Ovary (tissue), 7 donors: ENCODE measurements at regions not wholly inside any gene's neighbourhood (a gene's known extent, or its start where the extent isn't known, plus 50 kb on each side); places are given as distances from the start of the nearest gene placed in this dataset.

Experiments
- DNase-seq, 5 donors: peaks; one replicate each; pipeline ENCODE4 v3.0.0-alpha.2; 2019 to 2020
- H3K27ac ChIP-seq, 2 donors: fragments of 200-600 bp; one replicate each; pipeline versions ENCODE4 v1.5.1 to v1.8.0; 2019 to 2022
- H3K27me3 ChIP-seq: fragments of 200-600 bp; one replicate; pipeline ENCODE4 v1.8.0; 2022
- H3K36me3 ChIP-seq: fragments of 200-600 bp; sonication (generic); one replicate; pipeline ENCODE4 v1.5.1; 2019
- H3K4me1 ChIP-seq: one replicate; pipeline ENCODE4 v1.8.1; 2013; ENCODE audit warnings: mild to moderate bottlenecking, moderate library complexity; ENCODE audit not compliant: insufficient read depth
- H3K4me3 ChIP-seq: fragments of 200-600 bp; sonication (generic); one replicate; pipeline ENCODE4 v1.5.1; 2017
- H3K9me3 ChIP-seq, 2 donors: fragments of 200-600 bp in 1 of 2; sonication (generic) in 1 of 2; one replicate each; pipeline versions ENCODE4 v1.5.1 to v1.8.1; 2013 to 2019; ENCODE audit warnings: mild to moderate bottlenecking in 1 of 2, moderate library complexity in 1 of 2
- CTCF ChIP-seq, 3 donors: fragments of 450-650 bp in 2 of 3; fragments of 200-600 bp in 1 of 3; IDR thresholded peaks; one replicate each; pipeline versions ENCODE4 v1.5.1 to v1.8.0; 2016 to 2022; ENCODE audit warnings: antibody characterized with exemption in 3 of 3, mild to moderate bottlenecking in 1 of 3
- EP300 ChIP-seq: sonication (generic); formaldehyde crosslinking; IDR thresholded peaks from one replicate; pipeline ENCODE4 v1.6.1; 2017; ENCODE audit warnings: antibody characterized with exemption
- POLR2A ChIP-seq: fragments of 450-650 bp; IDR thresholded peaks from one replicate; pipeline ENCODE4 v1.6.1; 2017; ENCODE audit warnings: antibody characterized with exemption, mild to moderate bottlenecking, moderate library complexity
- WGBS, 3 donors: extraction: QIAGEN DNeasy Blood & Tissue Kit in 1 of 3; methylation state at CpG; one replicate each; pipeline versions ENCODE4 v1.1.5 to v1.1.7; 2013 to 2017; 5-methylcytosine and 5-hydroxymethylcytosine counted together
- intact Hi-C, 4 donors: fragments of 100-400 bp; cut with DNase I; formaldehyde crosslinking; loops; one replicate each; pipeline versions ENCODE4 v1.11.0 to v1.15.1; 2022 to 2023
- donor health status: DM: no; HTN: no; CAD: no; lungs with moderate emphysema.
- donor health status: DM: no; HTN: no; CAD: no.
- donor health status: Bipolar disorder and iron deficiency.
- donor health status: DM: no; HTN: no; CAD: no.
- donor health status: DM: yes; HTN: yes; CAD: no.

DNA sequence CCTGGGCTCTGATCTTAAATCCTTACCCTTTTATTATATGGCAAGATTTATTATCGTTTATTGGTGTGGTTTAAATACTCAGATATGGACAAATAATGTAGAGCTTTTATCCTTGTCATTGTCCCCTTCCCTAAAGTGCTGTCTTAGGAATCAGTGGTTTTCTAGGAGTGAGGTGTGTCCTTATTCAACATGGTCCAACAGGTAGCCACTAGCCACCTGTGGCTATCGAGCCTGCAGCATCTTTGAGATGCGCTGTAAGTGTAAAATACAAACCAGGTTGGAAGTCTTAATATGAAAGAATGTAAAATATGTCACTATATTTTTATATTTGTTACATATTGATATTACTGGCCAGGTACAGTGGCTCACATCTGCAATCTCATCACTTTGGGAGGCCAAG is 82.4 kb upstream of the BASP1 start:
- no peak overlapping the region for H3K4me3 ChIP-seq
- no peaks in the 10 kb centered on the region for H3K4me1 ChIP-seq
- no peak for DNase-seq
- TF ChIP-seq EP300 (no peak), CTCF (IDR thresholded peaks at IDR 0.05) (no peak), POLR2A (no peak)
- no peaks in the 10 kb centered on the region for H3K36me3 ChIP-seq
- intact Hi-C loops, result loop anchor here in 1 of 4 donors (10.0 kb wide), 1 partner anchor 200 kb away; the partner anchor contains the start of gene MYO10
- 93 to 97% (median 96%) methylated on average over 3 of the region's 3 CpGs for WGBS, 3 donors
- H3K27me3 ChIP-seq, result no peaks in the 10 kb centered on the region
- H3K9me3 ChIP-seq, result no peaks in the 10 kb centered on the region
- no peak overlapping the region for H3K27ac ChIP-seq

GRCh38 chr5:17143335-17143734 is 74.1 kb upstream of the BASP1 start:
- Histone ChIP-seq H3K4me3 (no peak overlapping the region), H3K27ac (no peak overlapping the region), H3K27me3 (no peaks in the 10 kb centered on the region), H3K9me3 (no peaks in the 10 kb centered on the region), H3K36me3 (no peaks in the 10 kb centered on the region), H3K4me1 (no peaks in the 10 kb centered on the region)
- intact Hi-C loops, result no loop called here
- 7 to 16% (median 8%) methylated on average over 7 of the region's 7 CpGs for WGBS, 3 donors
- no peak for DNase-seq
- TF ChIP-seq EP300, result no peak
- TF ChIP-seq POLR2A, result no peak
- TF ChIP-seq CTCF (IDR thresholded peaks at IDR 0.05), result no peak

DNA sequence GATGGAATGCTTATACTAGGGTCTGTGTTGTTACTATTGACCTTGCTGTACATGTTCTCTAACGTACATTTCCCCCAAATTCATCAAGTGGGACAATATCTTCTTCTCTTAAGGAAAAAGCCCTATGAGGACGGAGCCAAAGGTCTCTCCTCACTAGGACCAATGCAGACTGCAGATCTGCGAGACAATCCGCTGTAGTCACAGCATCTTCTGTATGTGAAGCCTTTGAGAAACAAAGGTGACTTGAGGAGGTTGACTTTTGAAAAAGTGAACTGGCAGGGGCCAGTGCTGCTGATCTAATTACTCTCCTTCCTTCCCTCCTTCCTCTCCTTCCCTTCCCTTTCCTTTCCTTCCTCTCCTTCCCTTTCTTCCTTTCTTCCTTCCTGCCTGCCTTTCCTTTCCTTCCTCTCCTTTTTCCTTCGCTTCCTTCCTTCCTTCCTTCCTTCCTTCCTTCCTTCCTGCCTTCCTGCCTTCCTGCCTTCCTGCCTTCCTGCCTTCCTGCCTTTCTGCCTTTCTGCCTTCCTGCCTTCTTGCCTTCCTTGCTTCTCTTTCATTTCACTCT is 71.1 kb upstream of the BASP1 start:
- 94 to 98% (median 95%) methylated on average over 5 of the region's 5 CpGs for WGBS, 3 donors
- H3K36me3 ChIP-seq, result no peaks in the 10 kb centered on the region
- no peak overlapping the region for H3K27ac ChIP-seq
- no peaks in the 10 kb centered on the region for H3K9me3 ChIP-seq
- no peaks in the 10 kb centered on the region for H3K27me3 ChIP-seq
- no peak for TF ChIP-seq EP300
- no peak for TF ChIP-seq CTCF (IDR thresholded peaks at IDR 0.05)
- no peak for TF ChIP-seq POLR2A
- no peak for DNase-seq
- intact Hi-C loops, result no loop called here
- H3K4me1 ChIP-seq, result no peaks in the 10 kb centered on the region
- no peak overlapping the region for H3K4me3 ChIP-seq

DNA sequence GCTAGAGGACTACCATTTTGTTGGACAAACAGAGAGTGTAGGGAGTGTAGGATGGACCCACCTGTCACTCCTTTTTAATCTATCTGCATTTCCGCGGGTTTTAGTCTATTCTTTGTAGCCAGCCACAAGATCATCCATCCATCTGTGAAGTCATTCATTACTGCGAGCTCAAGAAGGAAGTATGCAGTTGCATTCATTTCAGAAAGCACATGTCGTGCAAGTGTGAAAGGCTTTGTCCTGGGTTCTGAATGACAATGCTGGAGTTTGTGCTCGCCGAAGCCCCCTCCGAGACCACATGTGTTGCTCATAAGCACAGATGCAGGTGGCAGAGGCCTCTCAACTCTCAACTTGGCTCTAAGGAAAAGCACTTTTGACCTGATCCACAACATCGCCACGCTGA is 70.3 kb upstream of the BASP1 start:
- Histone ChIP-seq H3K27ac (no peak overlapping the region), H3K4me1 (no peaks in the 10 kb centered on the region), H3K36me3 (no peaks in the 10 kb centered on the region), H3K9me3 (no peaks in the 10 kb centered on the region), H3K4me3 (no peak overlapping the region), H3K27me3 (no peaks in the 10 kb centered on the region)
- intact Hi-C loops, result no loop called here
- DNase-seq, result no peak
- 91 to 93% (median 92%) methylated on average over 9 of the region's 9 CpGs for WGBS, 3 donors
- TF ChIP-seq EP300 (no peak), CTCF (IDR thresholded peaks at IDR 0.05) (no peak)
